Superior temporal gyrus (tissue), 1 donor: ENCODE measurements at regions not wholly inside any gene's neighbourhood (a gene's known extent, or its start where the extent isn't known, plus 50 kb on each side); places are given as distances from the start of the nearest gene placed in this dataset.
"Not testable (repeated sequence)": the region's sequence is repeated elsewhere in the genome, so short reads cannot be mapped to it uniquely, and the experiment has no call there.

Source experiments
- DNase-seq: peaks from one replicate; pipeline ENCODE4 v3.0.0-alpha.2; 2016; ENCODE audit errors: extremely low spot score

GRCh38 chr2:167793725-167794124 is 453.7 kb downstream of the STK39 start:
- DNase-seq: no peak

GRCh38 chr2:167792126-167792525 is 455.3 kb downstream of the STK39 start:
- no peak for DNase-seq

GRCh38 chr2:167790781-167791450 is 456.5 kb downstream of the STK39 start:
- DNase-seq: no peak

DNA sequence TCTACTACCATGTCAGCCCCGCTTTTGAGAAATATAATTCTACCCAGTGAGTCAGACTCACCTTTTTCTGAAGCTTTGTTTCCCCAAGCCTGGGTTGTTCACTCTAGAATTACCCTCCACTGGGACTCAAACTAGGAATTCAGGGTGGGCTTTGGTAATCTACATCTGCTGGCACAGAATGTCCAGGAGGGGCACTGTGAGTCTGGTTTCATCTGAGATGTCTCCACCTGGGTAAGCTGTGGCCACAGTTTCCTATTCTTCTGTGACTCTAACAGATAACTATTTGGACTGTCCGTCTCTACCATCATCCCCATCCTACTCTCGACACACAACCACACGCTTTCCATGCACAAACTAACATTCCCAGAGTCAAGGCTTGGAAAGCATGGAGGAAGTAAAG is 457.2 kb downstream of the STK39 start:
- DNase-seq: no peak

- no peak for DNase-seq
Measured at GRCh38 chr2:167787562-167787961, 459.8 kb downstream of the STK39 start.

DNA sequence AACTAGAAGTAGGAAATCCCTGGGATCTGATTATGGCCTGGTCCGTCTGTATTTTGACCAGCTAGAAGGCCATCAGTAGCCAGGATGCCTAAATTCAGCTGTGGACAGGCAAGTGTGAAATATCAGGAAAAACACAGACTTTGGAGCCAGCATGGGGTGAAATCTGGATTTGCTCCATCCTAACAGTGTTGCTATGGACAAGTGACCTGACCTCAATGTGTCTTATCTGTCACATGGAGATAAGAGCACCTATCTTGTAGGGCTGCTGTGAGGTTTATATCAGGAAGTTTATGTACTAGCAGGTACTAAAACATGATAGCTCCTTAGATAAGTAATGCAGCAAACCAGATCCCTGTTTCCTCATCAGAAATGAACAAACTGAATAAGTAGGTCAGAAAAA is 460.4 kb downstream of the STK39 start:
- no peak for DNase-seq

DNA sequence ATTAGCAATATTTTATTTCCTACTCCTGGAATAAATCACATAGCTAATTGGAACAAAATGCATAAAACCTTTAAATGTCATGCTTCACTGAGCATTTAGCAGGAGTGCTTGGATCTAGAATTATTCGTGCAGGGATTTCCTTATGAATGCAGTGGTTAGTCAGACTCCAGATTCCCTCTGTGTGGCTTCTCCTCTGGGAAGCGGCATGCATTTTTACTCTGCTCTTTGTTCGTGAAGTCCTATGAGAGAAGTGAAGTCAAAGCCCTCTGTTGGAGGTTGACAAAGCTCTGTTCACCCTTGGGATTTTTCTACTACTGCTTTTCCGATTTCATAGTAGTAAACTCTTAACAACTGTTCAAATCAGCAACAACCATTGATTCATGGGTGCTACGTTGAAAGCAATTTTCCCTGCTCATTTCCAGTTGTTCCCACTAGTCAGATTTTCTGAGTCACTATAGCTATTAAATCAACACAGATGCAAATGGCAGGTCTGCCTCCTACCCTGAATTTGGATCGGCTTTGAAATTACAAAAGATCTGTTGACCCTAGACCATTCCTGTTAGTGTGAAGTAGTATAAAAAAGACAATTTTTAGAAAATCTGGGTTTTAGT is 461.7 kb downstream of the STK39 start:
- no peak for DNase-seq

DNA sequence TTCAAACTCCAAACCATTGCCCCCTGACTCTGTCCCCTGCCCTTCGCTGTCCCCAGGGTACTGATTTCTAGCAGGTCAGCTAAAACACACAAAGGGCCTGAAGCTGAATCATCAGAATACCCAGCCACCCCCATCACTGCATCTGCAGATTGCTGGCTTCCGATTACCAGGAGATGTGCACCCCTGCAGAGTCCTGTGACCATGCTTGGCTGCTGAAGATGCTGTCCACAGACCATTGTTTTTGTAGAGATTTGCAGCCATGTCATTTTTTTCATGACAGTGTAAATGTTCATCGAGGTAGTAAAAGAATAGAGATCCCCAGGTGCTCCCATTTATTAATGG is 463.3 kb downstream of the STK39 start:
- no peak for DNase-seq

GRCh38 chr2:167783261-167784083 is 463.9 kb downstream of the STK39 start:
- DNase-seq: peak; percentile 63

GRCh38 chr2:167781629-167782028 is 465.8 kb downstream of the STK39 start:
- not testable (repeated sequence) for DNase-seq

DNA sequence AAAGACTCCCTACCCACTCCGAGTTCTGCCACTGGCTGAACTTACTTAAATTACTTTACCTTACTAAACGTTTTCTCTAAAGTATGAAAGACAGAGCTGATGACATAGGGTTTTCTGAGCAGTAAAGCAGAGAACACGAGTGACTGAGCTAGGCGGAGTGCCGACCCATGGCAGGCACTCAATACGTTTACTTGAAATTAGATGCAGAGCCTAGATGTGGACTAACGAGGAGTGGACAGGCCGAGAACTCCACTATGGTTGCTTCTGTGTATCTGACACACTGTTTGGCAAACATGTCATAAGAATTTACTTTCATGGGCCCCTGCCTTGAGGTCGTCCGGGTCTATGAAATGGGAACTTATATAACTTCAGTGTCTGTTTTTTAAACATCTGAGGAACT is 471.0 kb downstream of the STK39 start:
- DNase-seq: no peak

DNA sequence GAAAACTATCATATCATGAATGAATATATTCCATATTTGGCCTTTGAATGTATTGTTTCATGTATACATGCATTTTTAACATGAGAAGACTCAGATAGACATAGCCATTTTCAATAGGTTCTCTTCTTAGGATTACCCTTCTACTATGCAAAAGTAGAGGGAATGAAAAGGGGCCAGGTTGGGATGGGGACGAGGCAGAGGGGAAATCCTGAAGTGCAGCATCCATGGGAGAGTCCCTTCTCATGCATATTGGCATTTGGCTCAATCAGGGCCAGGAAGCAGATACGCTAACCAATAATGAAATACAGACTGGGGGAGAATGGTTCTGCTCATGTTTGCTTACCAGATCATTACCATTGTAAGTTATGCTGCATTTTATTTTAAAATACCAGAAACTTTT is 475.8 kb downstream of the STK39 start:
- DNase-seq: no peak

GRCh38 chr2:167769020-167769419 is 478.4 kb downstream of the STK39 start:
- no peak for DNase-seq

DNA sequence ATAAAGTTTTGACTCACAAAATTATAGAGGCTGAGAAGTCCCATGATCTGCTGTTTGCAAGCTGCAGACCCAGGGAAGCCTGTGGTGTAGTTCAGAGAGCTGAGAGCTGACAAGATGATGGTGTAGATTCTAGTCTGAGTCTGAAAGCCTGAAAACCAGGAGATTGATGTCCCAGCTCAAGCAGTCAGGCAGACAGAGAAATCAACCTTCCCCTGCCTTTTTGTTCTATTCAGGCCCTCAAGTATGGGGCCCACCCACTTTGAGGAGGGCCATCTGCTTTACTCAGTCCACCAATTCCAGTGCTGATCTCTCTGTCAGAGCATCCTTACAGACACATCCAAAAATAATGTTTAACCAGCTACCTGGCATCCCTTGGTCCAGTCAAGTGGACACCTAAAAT is 479.6 kb downstream of the STK39 start:
- DNase-seq: no peak

GRCh38 chr2:167764772-167765341 is 482.5 kb downstream of the STK39 start:
- DNase-seq: no peak

DNA sequence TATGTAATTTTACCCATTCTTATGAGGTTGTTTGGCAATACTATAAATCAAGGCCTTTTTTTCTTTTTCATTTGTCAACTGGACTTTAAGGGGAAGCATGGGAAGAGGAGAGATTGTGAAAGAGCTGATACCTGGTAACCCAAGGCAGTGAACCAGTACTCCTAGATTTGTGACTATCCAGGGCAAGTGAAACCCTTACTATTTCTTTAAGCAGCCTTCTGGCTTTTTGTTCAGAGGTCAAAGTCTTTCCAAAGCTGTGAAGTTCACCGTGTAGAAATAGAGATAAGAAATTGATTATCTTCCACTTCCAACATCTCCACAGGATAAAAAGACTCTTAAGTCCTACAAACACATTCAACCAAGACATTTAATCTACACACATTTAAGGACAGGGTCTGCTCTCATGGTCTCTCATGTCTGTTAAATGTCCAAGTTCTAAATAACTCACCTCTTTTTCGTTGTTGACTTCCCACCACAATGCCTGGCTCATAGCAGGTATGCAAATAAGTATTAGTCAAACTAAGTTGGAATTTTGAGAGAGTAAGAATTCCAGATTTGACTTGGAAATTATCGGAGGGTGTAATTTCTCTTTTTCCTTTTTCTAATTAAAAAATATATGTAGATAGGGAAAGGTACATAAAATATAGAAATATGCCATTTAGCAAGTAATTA is 485.8 kb downstream of the STK39 start:
- DNase-seq: no peak

GRCh38 chr2:167759531-167759930 is 487.9 kb downstream of the STK39 start:
- no peak for DNase-seq

DNA sequence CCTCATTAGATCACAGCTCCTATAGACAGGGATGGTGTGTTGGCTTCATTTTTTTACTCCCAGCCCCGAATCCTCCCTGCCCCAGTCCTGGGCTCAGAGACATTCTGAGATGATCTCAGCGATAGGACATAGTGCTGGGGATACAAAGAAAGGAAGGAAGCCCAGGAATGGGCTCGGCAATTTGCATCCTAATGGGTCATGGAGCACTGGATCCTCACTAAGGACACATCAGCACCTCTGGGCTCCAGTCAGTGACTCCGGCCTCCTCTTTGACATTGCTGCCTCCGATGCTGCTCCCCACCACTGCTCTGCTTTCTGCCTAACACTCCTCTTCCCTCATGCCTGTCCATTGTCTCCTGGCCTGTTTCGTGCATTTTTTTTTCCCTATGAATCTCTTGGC is 489.1 kb downstream of the STK39 start:
- no peak for DNase-seq

DNA sequence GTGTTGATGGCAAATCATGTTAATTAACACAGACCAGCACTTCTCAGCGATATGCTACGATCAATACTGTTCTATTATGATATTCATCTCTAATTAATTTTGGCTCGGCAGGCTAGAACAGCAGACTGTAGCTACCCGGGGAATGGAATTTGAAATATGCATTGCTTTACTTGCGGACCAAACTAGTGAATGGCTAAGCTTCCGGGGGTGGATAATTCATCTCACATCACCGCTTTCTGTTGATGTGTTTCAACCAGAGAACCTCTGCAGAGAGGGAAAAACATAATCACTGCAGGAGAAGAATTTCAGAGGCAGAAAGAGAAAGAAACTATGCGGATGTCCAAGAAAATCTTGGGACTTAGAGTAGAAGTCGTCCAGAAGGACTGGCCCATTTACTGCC is 490.9 kb downstream of the STK39 start:
- no peak for DNase-seq

DNA sequence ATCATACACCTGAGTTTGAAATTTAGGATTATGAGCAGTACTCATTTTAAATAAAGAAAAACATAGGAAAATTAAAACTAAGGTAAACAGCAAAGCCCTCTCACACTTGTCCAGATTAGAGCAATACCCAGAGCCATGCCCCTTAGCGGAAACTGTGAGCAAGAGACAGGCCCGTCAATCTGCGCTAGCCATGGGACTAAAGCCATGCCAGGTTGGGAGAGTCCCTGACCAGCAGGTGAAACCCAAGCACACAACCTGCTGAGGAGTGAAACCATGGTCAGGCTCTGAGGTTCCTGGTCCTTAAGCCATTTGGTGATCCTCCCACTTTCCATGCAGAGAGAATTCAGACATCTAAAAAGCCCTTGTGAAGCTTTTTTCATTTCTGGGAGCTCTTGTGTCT is 494.3 kb downstream of the STK39 start:
- DNase-seq: no peak

DNA sequence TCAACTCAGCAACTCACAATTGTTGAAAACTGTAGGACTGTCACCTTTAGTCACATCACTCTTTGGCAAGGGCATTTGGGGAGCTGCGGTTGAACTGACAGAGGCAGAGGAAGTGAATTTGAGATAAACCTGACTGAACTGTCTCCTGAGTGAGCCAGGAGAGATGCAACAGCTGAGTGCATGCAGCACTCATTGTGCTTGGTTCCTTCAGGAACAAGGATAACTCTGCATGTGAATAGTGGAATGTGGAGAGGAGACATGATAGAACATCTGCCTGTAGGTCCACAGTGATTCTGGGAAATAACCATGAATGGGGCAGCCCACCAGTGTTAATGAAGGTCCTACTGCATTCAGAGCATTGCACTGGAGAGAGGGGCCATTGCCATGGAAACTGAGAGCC is 494.7 kb downstream of the STK39 start:
- no peak for DNase-seq

GRCh38 chr2:167750675-167751074 is 496.7 kb downstream of the STK39 start:
- DNase-seq: no peak
